Fibroblast of skin of left biceps (primary cell): ENCODE measurements at regions not wholly inside any gene's neighbourhood (a gene's known extent, or its start where the extent isn't known, plus 50 kb on each side); places are given as distances from the start of the nearest gene placed in this dataset.
"Not testable (repeated sequence)": the region's sequence is repeated elsewhere in the genome, so short reads cannot be mapped to it uniquely, and the experiment has no call there.

Experiments
- DNase-seq, 2 experiments: peaks; one replicate each; pipeline ENCODE4 v3.0.0-alpha.2; 2013; ENCODE audit warnings: low read depth in 2 of 2

GRCh38 chr1:14392859-14393365 lies 205.6 kb upstream of the KAZN start:
- DNase-seq, result no peak

GRCh38 chr1:14396100-14396499 lies 202.4 kb upstream of the KAZN start:
- DNase-seq, result no peak

GRCh38 chr1:14403961-14404645 lies 194.4 kb upstream of the KAZN start:
- DNase-seq, result no peak

DNA sequence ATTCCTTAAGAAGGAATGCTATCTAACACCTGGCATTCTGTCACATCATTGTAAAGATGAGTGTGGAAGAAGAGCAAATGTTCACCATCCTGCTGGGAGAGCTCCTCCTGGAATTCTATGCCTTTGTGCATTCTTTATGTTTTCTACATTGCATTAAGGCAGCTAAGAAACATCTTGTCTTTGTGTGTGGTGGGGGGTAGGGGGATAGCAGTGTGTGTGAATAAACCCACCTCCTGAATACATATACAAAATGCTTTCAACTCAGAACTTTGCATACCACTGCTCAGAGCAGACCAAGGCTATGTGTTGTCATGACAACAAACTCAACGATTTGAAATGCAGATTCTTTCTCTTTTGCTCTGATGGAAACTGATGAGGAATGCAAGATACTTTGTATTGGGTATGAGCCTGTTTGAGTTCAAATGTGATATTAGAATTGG lies 193.6 kb upstream of the KAZN start:
- DNase-seq, result no peak

- no peak for DNase-seq
Observed at GRCh38 chr1:14412235-14412634, 186.2 kb upstream of the KAZN start.

DNA sequence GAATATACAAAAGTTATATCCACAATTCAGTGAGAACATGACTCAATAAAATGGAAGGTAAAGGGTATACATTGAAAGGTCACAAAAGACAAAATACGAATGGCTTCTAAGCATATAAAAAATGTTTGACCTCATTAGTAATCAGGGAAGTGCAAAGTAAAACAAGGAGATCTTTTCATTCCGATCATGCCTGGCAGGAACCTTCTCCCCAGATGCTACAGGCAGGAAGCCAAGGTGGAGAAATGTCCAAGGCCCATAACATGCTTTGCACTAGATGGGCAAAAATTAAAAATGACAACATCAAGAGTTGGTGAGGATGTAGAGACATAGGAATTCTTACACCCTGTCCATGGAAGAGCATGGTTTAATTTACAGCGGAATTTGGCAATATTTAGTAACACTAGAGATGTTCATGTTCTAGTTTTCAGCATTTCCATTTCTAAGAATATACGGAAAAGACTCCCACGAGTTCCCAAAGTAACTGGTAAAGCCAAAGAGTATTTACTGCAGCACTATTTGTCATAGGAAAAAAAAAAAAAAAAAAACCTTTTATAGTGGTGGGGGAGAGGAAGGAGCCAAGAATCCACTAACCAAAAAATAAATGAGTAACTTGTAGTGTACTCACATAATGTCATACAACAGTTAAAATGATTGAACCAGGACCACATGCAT lies 184.5 kb upstream of the KAZN start:
- DNase-seq, result peak; percentile 53 to 60

- DNase-seq, result no peak
Observed at GRCh38 chr1:14415396-14415795, 183.1 kb upstream of the KAZN start.

DNA sequence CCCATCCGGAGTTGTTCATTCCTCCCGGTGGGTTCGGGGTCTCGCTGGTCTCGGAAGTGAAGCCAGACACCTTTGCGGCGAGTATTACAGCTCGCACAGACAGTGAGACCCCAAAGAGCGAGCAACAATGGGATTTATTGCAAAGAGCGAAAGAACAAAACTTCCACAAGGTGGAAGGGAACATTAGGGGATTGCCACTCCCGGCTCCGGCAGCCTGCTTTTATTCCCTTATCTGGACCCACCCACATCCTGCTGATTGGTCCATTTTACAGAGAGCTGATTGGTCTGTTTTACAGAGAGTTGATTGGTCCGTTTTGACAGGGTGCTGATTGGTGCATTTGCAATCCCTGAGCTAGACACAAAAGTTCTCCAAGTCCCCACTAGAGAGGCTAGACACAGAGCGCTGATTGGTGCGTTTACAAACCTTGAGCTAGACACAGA lies 178.7 kb upstream of the KAZN start:
- DNase-seq, result not testable (repeated sequence)

DNA sequence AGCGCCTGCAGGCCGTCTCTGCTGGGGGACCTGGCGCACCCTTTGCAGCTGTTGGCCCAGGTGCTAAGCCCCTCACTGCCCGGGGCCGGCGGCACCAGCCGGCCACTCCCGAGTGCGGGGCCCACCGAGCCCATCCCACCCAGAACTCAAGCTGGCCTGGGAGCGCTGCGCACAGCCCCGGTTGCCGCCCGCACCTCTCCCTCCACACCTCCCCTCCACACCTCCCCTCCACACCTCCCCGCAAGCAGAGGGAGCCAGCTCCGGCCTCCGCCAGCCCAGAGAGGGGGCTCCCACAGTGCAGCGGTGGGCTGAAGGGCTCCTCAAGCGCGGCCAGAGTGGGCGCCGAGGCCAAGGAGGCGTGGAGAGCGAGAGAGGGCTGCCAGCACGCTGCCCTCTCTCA lies 177.8 kb upstream of the KAZN start:
- no peak for DNase-seq

DNA sequence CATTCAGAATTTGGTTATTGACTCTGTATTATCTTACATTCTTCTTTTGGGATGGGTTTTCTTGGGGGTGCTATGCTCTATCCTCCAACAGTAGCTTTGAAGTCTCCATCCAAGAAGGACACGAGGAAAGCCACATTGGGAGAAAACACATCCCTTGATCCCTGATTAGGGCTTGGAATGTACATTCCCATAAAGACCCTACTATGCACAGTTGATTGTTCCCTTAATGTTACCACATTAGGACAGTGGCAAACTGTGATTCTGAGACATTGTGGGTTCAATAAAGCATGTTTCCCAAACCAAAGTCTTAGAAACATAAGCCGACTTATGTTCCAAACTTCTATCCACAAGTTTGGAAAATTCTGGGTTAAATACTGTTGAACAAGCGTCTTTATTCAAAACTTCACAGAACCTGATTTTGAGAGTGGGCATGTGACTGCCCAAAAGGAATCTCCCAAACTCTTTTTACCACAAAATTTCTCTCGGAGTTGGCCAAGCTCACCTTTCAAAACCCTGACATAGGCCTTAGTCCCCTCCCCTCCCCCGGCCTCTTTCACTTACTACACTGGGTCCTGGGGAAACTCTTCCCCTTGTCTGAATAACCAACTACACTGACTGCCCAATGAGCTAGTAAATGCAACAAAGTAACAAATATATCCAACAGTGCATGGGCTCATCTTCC lies 177.0 kb upstream of the KAZN start:
- DNase-seq, result no peak

GRCh38 chr1:14421977-14422609 lies 176.4 kb upstream of the KAZN start:
- DNase-seq, result no peak

DNA sequence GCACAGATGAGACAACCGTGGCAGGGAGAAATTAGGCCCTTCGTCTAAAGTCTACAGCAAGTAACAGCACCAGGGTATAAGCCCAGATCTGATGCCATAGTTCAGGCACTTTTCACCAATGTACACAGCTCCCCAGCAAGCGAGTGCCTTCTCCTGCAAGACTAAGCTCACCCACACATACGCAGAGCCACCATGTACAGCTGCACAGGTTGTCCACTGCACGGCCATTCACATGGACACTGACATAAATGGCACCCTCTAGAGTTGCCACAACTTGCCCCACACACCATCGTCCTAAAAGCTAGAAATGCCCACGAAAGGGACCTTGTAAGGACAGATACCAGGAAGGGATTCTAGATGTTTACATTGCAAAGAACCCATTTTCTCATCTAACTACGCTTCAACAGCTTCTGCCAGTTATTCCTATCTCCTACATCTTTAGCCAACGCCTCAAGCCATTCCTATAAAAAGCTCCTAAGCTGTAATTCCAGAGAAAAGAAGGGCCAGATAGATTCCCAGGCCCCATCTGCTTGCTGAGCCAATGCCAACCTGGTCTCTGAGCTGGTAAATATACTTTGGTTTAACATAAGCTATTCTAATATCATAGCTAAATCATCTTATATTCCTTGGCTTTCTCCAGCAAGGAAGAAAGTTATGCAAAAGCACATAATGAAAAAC lies 174.0 kb upstream of the KAZN start:
- DNase-seq, result no peak

DNA sequence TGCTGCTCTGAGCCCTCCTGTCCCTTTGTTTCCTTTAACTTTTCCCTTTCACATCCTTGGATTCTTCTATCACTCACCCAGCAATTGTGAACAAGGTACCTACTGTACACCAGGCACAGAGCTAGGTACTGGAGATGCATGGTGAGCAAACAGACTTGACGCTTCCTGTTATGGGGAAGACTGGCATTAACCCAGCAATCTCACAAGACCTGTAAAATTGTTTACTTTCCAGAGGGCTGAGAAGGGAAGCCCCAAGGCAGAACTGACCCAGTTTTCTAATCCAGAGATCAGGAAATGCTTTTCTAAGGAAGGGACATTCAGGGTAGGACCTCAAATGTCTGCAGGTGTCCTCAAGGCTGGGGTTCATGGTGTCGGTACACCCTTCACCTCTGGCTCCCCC lies 171.6 kb upstream of the KAZN start:
- no peak for DNase-seq

DNA sequence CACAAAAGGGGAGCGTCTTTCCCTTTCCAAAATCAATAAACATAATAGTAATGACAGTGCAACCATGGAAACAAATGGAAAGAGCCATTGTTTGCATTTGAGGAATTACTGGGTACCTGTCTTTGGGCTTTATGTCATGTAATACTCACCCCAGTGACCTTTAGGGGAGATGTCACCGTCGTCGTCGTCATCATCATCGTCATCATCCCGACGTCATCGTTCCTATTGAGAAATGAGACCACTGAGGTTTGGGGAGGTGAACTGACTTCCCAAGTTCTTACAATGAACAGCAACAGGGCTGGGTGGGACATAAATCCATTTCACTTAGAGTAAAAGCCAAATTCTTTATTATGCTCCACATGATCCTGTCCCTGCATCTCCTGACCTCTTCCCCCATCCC lies 168.9 kb upstream of the KAZN start:
- no peak for DNase-seq

DNA sequence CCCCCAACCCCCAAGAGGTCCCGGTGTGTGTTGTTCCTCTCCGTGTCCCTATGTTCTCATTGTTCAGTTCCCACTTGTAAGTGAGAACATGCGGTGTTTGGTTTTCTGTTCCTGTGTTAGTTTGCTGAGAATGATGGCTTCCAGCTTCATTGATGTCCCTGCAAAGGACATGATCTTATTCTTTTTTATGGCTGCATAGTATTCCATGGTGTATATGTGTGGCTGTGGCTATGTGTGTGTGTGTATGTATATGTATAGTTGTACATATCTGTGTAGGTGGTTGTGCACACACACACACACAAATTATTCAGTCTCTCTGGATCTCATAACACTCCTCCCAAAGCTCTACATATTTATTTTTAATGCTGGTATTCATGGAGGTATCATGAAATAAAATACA lies 165.8 kb upstream of the KAZN start:
- DNase-seq, result not testable (repeated sequence)

DNA sequence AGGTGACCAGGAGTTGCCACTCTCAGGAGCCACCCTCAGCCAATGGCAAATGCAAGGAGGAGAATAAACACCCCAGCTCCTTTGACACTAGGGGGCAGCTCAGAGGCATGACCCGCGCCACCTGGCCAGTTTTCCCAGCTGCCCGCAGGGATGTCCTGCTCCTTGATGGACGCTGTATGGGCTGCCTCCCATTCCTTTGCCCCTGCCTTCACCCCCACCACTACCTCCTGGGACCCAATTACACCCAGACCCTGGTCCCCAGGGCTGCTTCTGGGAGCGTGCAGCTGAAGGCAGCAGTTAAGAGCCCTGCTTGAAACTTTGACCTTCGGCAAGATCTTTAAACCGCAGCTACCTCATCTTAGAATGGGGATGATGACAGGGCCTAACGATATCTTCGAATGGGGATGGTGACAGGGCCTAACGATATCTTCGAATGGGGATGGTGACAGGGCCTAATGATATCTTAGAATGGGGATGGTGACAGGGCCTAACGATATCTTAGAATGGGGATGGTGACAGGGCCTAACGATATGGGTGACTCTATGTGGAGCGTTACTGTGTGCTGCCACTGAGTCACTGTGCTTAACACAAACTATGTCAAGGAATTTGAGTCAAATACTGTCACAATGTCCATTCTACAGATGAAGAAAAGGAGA lies 163.0 kb upstream of the KAZN start:
- no peak for DNase-seq

DNA sequence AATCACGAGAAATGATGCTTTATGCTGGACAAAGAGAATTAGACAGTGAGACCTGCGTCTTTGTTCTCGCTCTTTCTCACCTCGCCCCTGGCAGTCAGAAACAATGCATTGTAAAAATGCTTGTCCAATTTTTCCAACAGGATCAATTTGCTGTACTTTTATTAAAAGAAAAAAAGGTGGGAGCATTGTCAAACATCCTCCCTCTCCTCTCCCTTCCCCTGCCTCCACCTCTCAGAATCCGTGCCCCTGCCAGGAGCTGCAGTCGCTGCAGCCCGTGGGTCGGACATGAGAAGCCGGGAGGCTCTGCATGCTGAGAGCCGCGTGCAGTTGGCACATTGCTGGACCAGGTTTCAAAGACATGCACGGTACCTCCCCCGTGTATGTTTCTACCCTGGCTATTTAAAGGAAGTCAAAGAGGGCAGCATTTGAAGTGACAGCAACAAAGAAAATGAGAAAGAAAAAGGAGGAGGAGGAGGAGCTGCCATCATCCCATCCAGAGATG lies 161.0 kb upstream of the KAZN start:
- no peak for DNase-seq

DNA sequence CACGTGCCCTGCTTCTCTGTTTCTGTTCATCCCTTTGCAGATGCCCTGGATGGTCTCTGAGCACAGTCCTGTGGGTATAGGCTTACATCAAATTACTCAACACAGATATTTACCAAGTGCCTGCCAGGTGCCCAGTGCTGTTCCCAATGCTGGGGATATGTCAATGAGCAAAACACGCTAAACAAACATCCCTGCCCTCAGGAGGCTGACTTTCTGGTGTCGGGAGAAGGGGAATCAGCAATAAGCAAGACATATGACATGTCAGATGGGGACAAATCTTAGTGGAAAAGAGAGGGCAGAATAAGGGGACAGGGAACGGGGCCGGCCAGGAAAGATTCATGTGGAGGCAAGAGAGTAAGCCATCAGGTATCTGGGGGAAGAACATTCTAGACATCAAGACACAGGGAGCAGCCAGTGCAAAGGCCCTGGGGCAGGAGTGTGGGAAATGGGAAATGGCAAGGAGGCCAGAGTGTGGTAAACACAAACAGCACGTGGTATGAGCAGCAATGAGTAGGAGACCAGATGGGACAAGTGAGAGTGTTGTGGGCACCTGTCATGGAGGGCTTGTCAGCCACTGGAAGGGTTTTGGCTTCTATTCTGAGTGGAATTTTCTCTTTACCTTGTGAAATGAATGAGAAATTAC lies 160.2 kb upstream of the KAZN start:
- no peak for DNase-seq

- no peak for DNase-seq
Observed at GRCh38 chr1:14439015-14439414, 159.5 kb upstream of the KAZN start.

- DNase-seq, result no peak
Observed at GRCh38 chr1:14440166-14440565, 158.3 kb upstream of the KAZN start.
